GM21786 (cell line): ENCODE measurements at regions not wholly inside any gene's neighbourhood (a gene's known extent, or its start where the extent isn't known, plus 50 kb on each side); places are given as distances from the start of the nearest gene placed in this dataset.

ENCODE experiments used
- ATAC-seq: cut with Tn5 transposase; IDR thresholded peaks from one replicate; pipeline ENCODE4 v1.9.1; 2021; ENCODE audit not compliant: unreplicated experiment

- ATAC-seq = no peak
Measured at GRCh38 chr15:61684749-61685467, 375.3 kb downstream of the VPS13C start.

GRCh38 chr15:61682891-61683735, 377.1 kb downstream of the VPS13C start:
- ATAC-seq = no peak

GRCh38 chr15:61681676-61682075, 378.6 kb downstream of the VPS13C start:
- no peak for ATAC-seq

DNA sequence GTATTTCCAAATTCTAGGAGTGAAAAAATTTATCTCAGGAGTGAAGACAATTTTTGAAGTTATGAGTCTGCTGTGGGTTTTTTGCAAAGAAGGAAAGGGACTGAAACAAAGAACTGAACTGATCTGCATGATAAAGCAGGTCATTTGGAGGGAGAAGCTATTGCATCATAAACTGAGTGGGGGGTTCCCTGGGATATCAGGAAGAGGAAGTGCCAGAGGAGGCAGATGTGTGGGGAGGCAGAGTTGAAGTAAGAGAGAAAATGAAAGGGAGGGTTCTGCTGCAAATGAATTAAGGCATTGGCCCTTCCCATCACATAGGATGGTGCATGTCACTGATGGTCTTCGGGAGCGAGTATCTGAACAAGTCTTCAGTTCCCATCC, 379.2 kb downstream of the VPS13C start:
- no peak for ATAC-seq

- ATAC-seq = no peak
Measured at GRCh38 chr15:61680260-61681037, 379.8 kb downstream of the VPS13C start.

GRCh38 chr15:61671736-61672135, 388.5 kb downstream of the VPS13C start:
- no peak for ATAC-seq

DNA sequence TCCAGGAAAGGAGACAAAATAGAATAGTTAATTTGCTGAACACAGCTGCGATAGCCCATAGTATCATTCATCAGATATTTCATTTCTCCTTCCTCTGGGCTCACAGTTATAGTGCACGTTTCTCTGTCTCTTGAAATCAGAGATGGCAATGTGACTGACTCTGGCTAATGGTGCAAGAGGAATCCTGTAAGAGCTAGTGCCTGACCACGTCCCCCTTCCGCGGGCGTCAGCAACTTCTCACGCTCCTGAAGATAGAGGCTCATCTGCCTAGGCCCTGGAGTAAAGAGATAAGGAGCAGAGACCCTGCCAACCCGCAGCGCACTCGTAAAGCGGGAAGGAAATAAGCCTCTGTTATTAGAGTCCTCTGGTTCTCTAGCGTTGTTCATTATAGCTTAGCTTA, 391.8 kb downstream of the VPS13C start:
- ATAC-seq = no peak

GRCh38 chr15:61661791-61662190, 398.5 kb downstream of the VPS13C start:
- no peak for ATAC-seq

DNA sequence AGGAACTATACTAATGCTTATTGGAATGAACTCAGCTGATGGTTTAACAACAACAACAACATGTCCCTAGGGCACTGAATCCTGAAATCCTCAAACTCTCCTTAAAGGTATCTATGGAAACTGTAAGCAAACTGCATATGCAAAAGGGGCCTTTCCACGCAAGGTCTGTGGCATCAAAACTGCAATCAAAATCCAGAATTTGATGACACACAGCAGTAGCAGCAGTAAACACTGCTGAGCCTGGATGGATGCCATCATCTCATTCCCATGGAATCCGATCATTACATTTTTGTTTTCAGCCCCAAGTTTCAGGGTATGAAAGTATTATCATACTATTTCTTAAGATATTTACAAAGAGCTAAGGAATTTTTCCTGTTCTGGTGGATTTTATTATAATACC, 399.7 kb downstream of the VPS13C start:
- no peak for ATAC-seq

DNA sequence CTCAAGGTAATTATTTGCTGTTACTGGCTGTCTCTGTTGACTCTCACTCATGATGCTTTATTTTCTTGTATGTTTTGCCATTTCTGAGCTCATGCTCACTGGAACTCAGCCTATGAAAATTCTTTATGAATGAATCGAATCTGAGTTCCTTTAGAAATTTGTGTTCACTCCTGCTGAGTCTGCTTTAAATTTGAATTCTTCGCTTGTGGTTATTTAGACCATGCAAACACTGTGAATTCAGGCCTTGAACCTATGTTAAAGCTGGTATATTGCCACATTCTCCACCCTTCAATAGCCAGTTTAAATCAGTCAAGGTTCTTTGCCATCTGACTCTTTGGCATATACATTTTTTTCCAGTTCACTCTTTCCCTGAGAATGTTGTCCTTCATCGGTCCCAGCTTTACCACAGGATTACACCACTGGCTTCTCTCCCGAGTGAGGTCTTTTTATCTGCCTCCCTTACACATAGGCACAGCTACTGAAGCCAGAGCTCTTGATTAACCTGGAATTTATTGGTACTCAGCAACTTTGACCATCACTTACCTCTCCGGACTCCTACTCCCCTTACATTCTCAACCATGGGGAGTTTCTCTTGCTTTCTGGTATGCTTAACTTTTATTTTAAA, 400.6 kb downstream of the VPS13C start:
- no peak for ATAC-seq

- no peak for ATAC-seq
Measured at GRCh38 chr15:61657461-61657860, 402.8 kb downstream of the VPS13C start.

GRCh38 chr15:61656391-61656790, 403.9 kb downstream of the VPS13C start:
- ATAC-seq = no peak

DNA sequence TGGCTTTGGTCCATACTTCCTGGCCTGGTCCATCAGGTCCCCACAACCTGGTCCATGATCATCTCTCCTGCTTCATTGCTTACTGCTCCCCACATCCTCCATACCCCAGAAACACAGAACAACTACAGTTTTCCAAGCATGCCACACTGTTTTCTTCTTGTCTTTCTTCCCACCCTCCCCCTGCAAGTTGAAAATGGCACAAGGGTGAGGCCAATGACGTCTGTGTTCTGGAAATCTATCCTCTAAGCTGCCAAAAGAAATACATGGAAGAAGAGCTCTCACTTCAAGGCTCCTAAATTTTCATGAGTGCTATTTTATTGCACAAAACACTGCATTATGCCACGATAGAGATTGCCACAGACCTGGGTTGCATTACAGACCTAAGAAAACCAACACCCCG, 404.4 kb downstream of the VPS13C start:
- ATAC-seq = no peak

DNA sequence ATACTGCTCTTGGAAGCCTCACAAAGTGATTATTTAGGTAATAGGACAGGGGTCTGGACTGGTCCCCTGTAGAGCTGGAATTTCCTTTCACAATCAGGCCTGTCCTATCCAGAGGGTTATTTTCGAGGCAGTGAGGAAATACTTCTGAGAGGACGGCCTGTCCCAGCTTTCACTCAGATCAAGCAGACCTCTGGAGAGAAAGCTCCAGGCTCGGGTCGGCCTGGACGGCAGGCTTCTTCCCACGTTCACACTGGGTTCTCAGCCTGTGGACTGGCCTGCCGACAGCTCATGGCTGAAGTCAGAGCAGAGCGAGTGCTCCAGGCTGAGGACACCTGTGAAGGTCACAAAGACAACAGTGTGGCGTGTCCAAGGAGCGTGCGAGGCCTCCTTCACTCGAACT, 405.3 kb downstream of the VPS13C start:
- ATAC-seq = no peak

- ATAC-seq = no peak
Measured at GRCh38 chr15:61654002-61654740, 406.1 kb downstream of the VPS13C start.

GRCh38 chr15:61653110-61653509, 407.1 kb downstream of the VPS13C start:
- no peak for ATAC-seq

GRCh38 chr15:61651267-61651666, 409.0 kb downstream of the VPS13C start:
- ATAC-seq = no peak

- ATAC-seq = no peak
Measured at GRCh38 chr15:61649046-61649445, 411.2 kb downstream of the VPS13C start.

DNA sequence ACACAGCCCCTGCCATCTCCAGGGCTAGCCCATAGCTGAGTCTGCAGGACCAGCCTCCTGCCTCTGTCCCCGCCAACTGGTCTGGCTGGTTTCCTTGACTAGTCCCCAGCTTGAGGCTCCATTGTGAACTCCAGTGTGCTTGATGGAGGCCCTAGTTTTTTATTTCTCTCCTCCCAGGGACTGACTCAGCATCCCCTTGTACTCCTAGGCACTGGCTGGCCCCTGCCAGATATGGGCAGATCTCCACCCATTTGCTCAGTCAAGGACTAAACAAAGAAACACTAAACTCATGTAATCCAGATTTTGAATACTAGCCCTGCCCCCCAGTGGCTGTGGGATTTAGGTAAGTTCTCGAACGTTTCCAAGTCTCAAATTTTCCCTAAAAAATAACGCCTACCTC, 415.4 kb upstream of the RORA start:
- ATAC-seq = no peak

- ATAC-seq = no peak
Measured at GRCh38 chr15:61641645-61642044, 412.5 kb upstream of the RORA start.

- ATAC-seq = no peak
Measured at GRCh38 chr15:61640756-61641155, 411.7 kb upstream of the RORA start.
